HG02678 (cell line): ENCODE measurements at regions not wholly inside any gene's neighbourhood (a gene's known extent, or its start where the extent isn't known, plus 50 kb on each side); places are given as distances from the start of the nearest gene placed in this dataset.

Source experiments
- ATAC-seq: cut with Tn5 transposase; IDR thresholded peaks from one replicate; pipeline ENCODE4 v1.9.1; 2021; ENCODE audit warnings: mild to moderate bottlenecking, moderate library complexity; ENCODE audit not compliant: unreplicated experiment

- no peak for ATAC-seq
Observed at GRCh38 chr4:134024251-134024650, 177.3 kb downstream of the PABPC4L start.

- no peak for ATAC-seq
Observed at GRCh38 chr4:134019657-134020056, 181.9 kb downstream of the PABPC4L start.

GRCh38 chr4:134018846-134019245 lies 182.7 kb downstream of the PABPC4L start:
- ATAC-seq = no peak

- ATAC-seq = no peak
Observed at GRCh38 chr4:134001057-134001456, 200.5 kb downstream of the PABPC4L start.

DNA sequence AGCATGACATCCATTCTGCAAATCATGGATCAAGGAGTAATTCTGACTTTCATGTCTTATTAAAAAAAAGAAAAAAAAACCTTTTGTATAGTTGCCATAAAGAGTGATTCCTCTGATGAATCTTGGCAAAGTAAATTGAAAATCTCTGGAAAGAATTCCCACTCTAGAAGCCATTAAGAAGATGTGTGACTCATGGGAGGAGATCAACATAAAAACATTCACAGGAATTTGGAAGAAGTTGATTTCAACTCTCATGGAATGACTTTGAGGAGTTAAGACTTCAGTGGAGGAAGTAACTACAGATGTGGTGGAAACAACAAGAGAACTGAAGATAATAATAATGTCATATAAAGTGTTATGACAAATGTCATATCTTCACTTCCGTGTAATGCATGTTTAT lies 204.2 kb downstream of the PABPC4L start:
- ATAC-seq = no peak

DNA sequence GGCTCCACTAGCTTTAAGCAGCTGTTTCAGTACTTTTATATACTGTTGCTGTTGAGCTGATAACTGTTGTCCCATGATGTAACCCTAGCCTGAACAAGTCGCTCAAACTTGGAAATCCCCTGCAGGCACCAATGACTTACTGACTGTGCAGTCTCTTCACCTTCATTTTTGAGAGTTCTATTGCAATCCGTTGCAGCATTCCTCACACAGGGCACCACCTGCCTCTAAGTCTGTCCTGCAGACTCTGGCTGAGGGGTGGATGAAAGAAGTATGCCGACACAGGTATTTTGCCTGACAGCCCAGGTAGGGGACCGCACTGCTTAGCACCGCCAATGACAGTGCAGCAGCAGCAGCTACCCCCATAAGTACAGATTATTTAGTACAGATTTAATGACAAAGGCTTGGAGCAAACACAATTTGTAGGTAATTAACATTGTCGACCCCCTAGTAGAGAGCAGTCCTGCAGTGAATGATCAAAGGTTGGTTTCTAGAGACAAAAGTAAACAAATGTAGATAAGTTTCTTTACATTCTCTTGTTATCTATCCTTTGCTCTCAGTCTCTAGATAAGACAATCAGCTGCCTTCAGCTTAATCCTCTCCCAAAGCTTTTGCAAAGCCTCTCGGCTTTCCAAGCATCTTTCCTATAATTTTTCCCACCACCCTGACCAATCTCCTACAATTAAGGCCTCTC lies 205.0 kb downstream of the PABPC4L start:
- ATAC-seq = no peak

GRCh38 chr4:133995243-133995960 lies 206.2 kb downstream of the PABPC4L start:
- no peak for ATAC-seq

DNA sequence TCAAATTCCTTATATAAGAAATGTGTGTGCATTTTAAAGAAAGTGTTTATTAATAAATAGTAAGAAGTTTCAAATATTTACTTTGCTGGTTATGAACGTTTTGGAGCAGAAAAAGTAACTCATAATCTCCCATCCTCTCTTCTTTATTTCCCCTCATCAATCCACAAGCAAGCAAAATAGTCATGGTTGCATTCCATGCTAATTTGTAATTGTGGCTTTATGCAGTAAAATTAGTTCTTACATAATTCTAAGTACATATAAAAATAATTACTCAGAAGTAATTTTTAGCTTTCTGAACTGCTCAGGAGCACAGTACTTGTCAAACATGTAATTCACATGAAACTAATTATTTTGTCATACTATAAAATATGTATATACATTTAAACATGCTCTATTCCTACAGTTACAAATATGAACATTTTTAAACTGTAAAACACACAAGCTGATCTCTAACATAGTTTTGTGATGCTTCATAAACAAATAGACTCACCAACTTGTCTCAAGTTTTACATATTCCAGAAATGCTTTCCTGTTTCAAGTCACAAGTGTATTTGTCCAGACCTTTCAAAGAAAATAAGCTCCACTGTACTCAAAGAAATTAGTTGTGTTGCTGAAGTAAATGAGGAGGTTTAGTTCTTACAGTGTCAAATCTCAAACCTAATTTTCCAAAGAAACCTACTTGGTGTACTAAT lies 218.9 kb downstream of the PABPC4L start:
- no peak for ATAC-seq

DNA sequence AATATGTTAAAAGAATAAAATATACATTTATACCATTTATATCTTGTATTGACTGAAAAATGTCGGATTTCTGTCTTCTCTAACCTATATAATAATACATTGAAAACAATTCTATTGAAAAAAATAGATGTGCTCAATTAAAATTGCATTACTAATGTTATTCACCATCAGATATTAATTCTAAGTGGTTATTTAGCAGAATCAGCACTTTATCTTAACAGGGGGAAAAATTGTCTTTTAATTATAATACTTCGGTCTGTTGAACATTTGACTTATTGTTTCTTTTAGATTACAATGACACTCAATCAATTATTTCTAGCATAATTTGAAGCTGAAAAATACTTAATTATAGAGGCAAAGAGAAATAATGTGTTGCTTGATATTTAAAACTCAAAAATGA lies 220.3 kb downstream of the PABPC4L start:
- no peak for ATAC-seq

DNA sequence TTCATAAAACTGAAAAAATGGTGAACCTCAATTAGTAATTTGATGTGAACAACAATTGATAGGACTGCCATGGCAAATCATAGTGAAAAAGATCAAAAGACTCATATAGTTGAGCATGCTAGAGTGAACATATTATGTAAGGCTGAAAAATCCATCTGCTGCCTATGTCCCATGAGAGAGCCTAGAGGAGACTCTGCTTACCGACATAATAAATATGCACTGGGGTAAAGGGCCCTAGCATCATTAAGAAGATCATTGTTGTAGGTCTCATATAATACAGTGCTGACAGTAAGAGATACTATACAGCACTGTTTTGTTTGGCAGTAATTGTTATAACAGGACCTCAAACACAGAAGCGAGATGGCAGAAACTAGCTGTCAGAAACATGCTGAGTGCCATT lies 229.0 kb downstream of the PABPC4L start:
- no peak for ATAC-seq

- ATAC-seq = no peak
Observed at GRCh38 chr4:133969202-133969848, 232.3 kb downstream of the PABPC4L start.

GRCh38 chr4:133968174-133968573 lies 233.4 kb downstream of the PABPC4L start:
- ATAC-seq = no peak

DNA sequence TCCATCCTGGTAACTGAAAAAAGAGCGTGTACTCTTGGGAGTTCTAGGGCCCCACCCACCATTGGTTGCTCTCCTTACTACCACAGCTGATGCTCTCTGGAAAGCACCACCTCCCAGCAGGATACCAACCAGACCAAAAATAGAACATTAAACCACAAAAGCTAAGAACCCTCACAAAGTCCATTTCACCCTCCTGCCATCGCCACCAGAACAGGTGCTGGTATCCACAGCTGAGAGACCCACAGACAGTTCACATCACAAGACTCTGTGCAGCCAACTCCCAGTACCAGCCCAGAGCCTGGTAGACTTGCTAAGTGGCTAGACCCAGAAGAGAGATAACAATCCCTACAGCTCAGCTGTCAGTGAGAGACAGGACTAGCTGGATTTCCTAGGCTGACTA lies 240.6 kb downstream of the PABPC4L start:
- no peak for ATAC-seq

DNA sequence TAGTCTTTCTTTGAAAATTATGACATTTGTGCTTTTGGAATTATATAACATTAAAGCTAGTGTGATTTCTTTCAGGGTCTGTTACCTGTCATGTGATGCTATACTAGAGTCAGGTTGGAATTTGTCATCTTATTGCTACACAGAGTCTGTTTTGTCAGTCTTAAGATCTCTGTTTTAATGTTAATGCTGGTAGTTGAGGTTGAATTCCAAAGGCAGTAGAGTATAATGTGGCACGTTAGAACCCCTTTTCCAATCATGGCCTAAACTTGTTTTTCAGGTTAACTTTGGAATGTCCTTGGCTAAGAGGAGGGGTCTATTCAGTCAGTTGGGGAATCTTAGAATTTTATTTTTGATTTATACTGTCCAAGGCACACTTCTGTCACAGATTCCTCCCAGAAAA lies 258.5 kb downstream of the PABPC4L start:
- ATAC-seq = no peak

DNA sequence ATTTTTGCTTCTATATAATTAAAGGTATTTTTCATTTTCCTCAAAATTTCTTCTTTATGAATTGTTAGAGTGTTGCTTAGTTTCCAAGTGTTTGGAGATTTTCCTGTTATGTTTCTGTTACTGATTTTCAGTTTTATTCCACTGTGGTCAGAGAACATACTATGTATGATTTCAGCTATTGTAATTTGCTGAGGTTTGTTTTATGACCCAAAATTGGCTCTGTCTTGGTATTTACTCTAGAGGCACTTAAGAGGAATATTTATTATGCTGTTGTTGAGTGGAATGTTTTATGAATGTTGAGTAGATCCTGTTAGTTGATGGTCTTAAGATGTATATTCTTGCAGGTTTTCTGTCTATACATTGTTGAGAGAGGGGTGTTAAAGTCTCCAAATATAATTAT lies 263.5 kb downstream of the PABPC4L start:
- no peak for ATAC-seq

GRCh38 chr4:133929531-133930239 lies 271.9 kb downstream of the PABPC4L start:
- no peak for ATAC-seq

- ATAC-seq = no peak
Observed at GRCh38 chr4:133921280-133922195, 280.1 kb downstream of the PABPC4L start.

- no peak for ATAC-seq
Observed at GRCh38 chr4:133920236-133920635, 281.4 kb downstream of the PABPC4L start.

DNA sequence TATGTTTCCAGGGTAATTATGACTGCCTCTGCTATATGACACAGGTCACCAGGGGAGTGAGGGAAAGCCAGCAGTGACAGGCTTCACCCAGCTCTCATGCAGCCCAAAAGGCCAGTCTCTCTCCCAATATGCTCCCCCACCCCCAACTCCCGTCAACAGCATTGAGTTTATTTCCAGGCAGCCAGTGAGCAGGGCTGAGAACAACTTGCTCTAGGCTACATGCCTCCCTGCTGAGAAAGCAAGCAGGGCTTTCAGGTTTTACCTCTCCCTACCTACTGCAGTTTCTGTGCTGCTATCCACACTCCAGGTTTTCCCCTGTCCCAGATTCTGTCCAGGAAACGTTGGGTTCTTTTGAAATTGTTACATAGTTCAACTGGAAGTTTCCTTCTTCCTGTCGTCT lies 291.4 kb downstream of the PABPC4L start:
- no peak for ATAC-seq

- no peak for ATAC-seq
Observed at GRCh38 chr4:133903029-133903428, 298.6 kb downstream of the PABPC4L start.
